MM.1S (cell line): ENCODE measurements at regions not wholly inside any gene's neighbourhood (a gene's known extent, or its start where the extent isn't known, plus 50 kb on each side); places are given as distances from the start of the nearest gene placed in this dataset.

Source experiments
- DNase-seq: peaks from one replicate; pipeline ENCODE4 v3.0.0-alpha.2; 2015
- H2AFZ ChIP-seq: fragments of 300-600 bp; sonication (generic); 2 replicates; pipeline ENCODE4 v1.6.0; 2016; ENCODE audit warnings: antibody characterized with exemption, low read length
- H3F3A ChIP-seq: fragments of 300-600 bp; sonication (generic); 2 replicates; pipeline ENCODE4 v1.6.1; 2016; ENCODE audit warnings: mild to moderate bottlenecking, antibody characterized with exemption, low read length, moderate library complexity, mixed read lengths; ENCODE audit not compliant: insufficient read depth
- H3K27ac ChIP-seq: fragments of 300-600 bp; sonication (generic); 2 replicates; pipeline ENCODE4 v1.5.1; 2016; ENCODE audit warnings: mild to moderate bottlenecking, low read length
- H3K27me3 ChIP-seq: fragments of 300-600 bp; sonication (generic); replicated peaks from 2 replicates; pipeline ENCODE4 v1.6.0; 2016; ENCODE audit warnings: low read length; ENCODE audit not compliant: insufficient read depth
- H3K36me3 ChIP-seq: fragments of 300-600 bp; sonication (generic); replicated peaks from 2 replicates; pipeline ENCODE4 v1.6.1; 2016; ENCODE audit warnings: mild to moderate bottlenecking, low read length, mixed read lengths; ENCODE audit not compliant: insufficient read depth
- H3K4me1 ChIP-seq: fragments of 300-600 bp; sonication (generic); 2 replicates; pipeline ENCODE4 v1.6.1; 2016; ENCODE audit warnings: low read length, mixed read lengths
- H3K4me2 ChIP-seq: fragments of 300-600 bp; sonication (generic); 2 replicates; pipeline ENCODE4 v1.6.0; 2016; ENCODE audit warnings: low read depth, low read length
- H3K4me3 ChIP-seq: fragments of 300-600 bp; sonication (generic); 2 replicates; pipeline ENCODE4 v1.5.1; 2016; ENCODE audit warnings: low read length, mixed read lengths
- H3K79me2 ChIP-seq: fragments of 300-600 bp; sonication (generic); 2 replicates; pipeline ENCODE4 v1.6.1; 2016; ENCODE audit warnings: mixed run types, low read length, mixed read lengths
- H3K9ac ChIP-seq: fragments of 300-600 bp; sonication (generic); 2 replicates; pipeline ENCODE4 v1.6.1; 2016; ENCODE audit warnings: low read length, mixed read lengths
- H3K9me2 ChIP-seq: fragments of 300-600 bp; sonication (generic); replicated peaks from 2 replicates; pipeline ENCODE4 v1.6.1; 2016; ENCODE audit warnings: mild to moderate bottlenecking, low read length, mixed read lengths; ENCODE audit not compliant: insufficient read depth
- H3K9me3 ChIP-seq: fragments of 300-600 bp; sonication (generic); replicated peaks from 2 replicates; pipeline ENCODE4 v1.6.1; 2016; ENCODE audit warnings: mild to moderate bottlenecking, low read length, mixed read lengths; ENCODE audit not compliant: insufficient read depth
- H4K20me1 ChIP-seq: fragments of 300-600 bp; sonication (generic); 2 replicates; pipeline ENCODE4 v1.6.1; 2016; ENCODE audit warnings: mild to moderate bottlenecking, low read length, moderate library complexity, mixed read lengths; ENCODE audit not compliant: insufficient read depth
- CTCF ChIP-seq: fragments of 300-600 bp; sonication (generic); IDR thresholded peaks from 2 replicates; pipeline ENCODE4 v1.5.1; 2016; ENCODE audit warnings: antibody characterized with exemption, low read length, mixed read lengths
- EZH2 ChIP-seq: fragments of 300-600 bp; sonication (generic); optimal IDR thresholded peaks from 2 replicates; pipeline ENCODE3; 2017; ENCODE audit warnings: low read depth, mild to moderate bottlenecking, antibody characterized with exemption, low read length, mixed read lengths
- EZH2phosphoT487 ChIP-seq: fragments of 300-600 bp; sonication (generic); IDR thresholded peaks from 2 replicates; pipeline ENCODE4 v1.6.1; 2018; ENCODE audit warnings: antibody characterized with exemption, low read length

GRCh38 chr5:144004751-144005150 lies 165.7 kb downstream of the YIPF5 start:
- DNase-seq: no peak
- no peaks in the 10 kb centered on the region for H3F3A ChIP-seq
- no peaks in the 10 kb centered on the region for H3K9me2 ChIP-seq
- H3K79me2 ChIP-seq: no peaks in the 10 kb centered on the region
- H3K9ac ChIP-seq: no peak overlapping the region
- H3K27me3 ChIP-seq: no peaks in the 10 kb centered on the region
- no peak for TF ChIP-seq EZH2
- TF ChIP-seq CTCF: no peak
- no peak for TF ChIP-seq EZH2phosphoT487
- H3K4me3 ChIP-seq: no peak overlapping the region
- no peak overlapping the region for H3K4me2 ChIP-seq
- H4K20me1 ChIP-seq: no peaks in the 10 kb centered on the region
- no peaks in the 10 kb centered on the region for H3K9me3 ChIP-seq
- H3K36me3 ChIP-seq: no peaks in the 10 kb centered on the region
- no peak overlapping the region for H3K27ac ChIP-seq
- H3K4me1 ChIP-seq: no peaks in the 10 kb centered on the region
- H2AFZ ChIP-seq: no peak overlapping the region

GRCh38 chr5:144009116-144009515 lies 161.3 kb downstream of the YIPF5 start:
- H3K9me3 ChIP-seq: no peaks in the 10 kb centered on the region
- no peaks in the 10 kb centered on the region for H3K27me3 ChIP-seq
- no peaks in the 10 kb centered on the region for H3K79me2 ChIP-seq
- H3K27ac ChIP-seq: no peak overlapping the region
- no peak overlapping the region for H2AFZ ChIP-seq
- DNase-seq: no peak
- no peaks in the 10 kb centered on the region for H3K9me2 ChIP-seq
- H4K20me1 ChIP-seq: no peaks in the 10 kb centered on the region
- TF ChIP-seq EZH2 (no peak), EZH2phosphoT487 (no peak), CTCF (no peak)
- no peaks in the 10 kb centered on the region for H3K36me3 ChIP-seq
- no peak overlapping the region for H3K4me2 ChIP-seq
- H3F3A ChIP-seq: no peaks in the 10 kb centered on the region
- no peak overlapping the region for H3K9ac ChIP-seq
- H3K4me3 ChIP-seq: no peak overlapping the region
- no peaks in the 10 kb centered on the region for H3K4me1 ChIP-seq

GRCh38 chr5:144011388-144011787 lies 159.1 kb downstream of the YIPF5 start:
- H3K4me1 ChIP-seq: no peaks in the 10 kb centered on the region
- TF ChIP-seq EZH2 (no peak), CTCF (no peak), EZH2phosphoT487 (no peak)
- H3K27ac ChIP-seq: no peak overlapping the region
- H3K4me3 ChIP-seq: no peak overlapping the region
- no peak overlapping the region for H3K4me2 ChIP-seq
- H3K27me3 ChIP-seq: no peaks in the 10 kb centered on the region
- H4K20me1 ChIP-seq: no peaks in the 10 kb centered on the region
- H3K9me3 ChIP-seq: no peaks in the 10 kb centered on the region
- DNase-seq: no peak
- no peak overlapping the region for H2AFZ ChIP-seq
- no peaks in the 10 kb centered on the region for H3F3A ChIP-seq
- H3K79me2 ChIP-seq: no peaks in the 10 kb centered on the region
- no peaks in the 10 kb centered on the region for H3K9me2 ChIP-seq
- H3K36me3 ChIP-seq: no peaks in the 10 kb centered on the region
- no peak overlapping the region for H3K9ac ChIP-seq
